Liver (tissue), 3 donors: ENCODE measurements at regions not wholly inside any gene's neighbourhood (a gene's known extent, or its start where the extent isn't known, plus 50 kb on each side); places are given as distances from the start of the nearest gene placed in this dataset.

Source experiments
- CTCF ChIP-seq: fragments of 150-350 bp; IDR thresholded peaks from 2 replicates; pipeline ENCODE4 v1.5.1; 2017; ENCODE audit warnings: improper control_type of control experiment, low read depth, low read length; ENCODE audit not compliant: missing input control
- EGR1 ChIP-seq, 2 donors: IDR thresholded peaks; 2 replicates each; pipeline ENCODE4 v1.6.1; 2016 to 2018; ENCODE audit warnings: antibody characterized with exemption in 2 of 2, low read depth in 2 of 2
- RAD21 ChIP-seq, 2 donors: IDR thresholded peaks; 2 replicates each; pipeline ENCODE4 v1.6.1; 2016; ENCODE audit warnings: antibody characterized with exemption in 2 of 2, mild to moderate bottlenecking in 2 of 2
- YY1 ChIP-seq: IDR thresholded peaks from 2 replicates; pipeline ENCODE4 v1.6.1; 2016; ENCODE audit warnings: antibody characterized with exemption, mild to moderate bottlenecking
- ZBTB33 ChIP-seq: IDR thresholded peaks from 2 replicates; pipeline ENCODE4 v1.6.1; 2016; ENCODE audit warnings: antibody characterized with exemption
- donor health status: healthy.
- donor health status: healthy.

- TF ChIP-seq RAD21 (IDR thresholded peaks at IDR 0.05): no peak
- no peak for TF ChIP-seq CTCF
- TF ChIP-seq YY1: no peak
- no peak for TF ChIP-seq EGR1 (IDR thresholded peaks at IDR 0.05; ENCODE audit: low read depth in 2 of 2)
- no peak for TF ChIP-seq ZBTB33
These were observed 101.7 kb upstream of the SPACA1 start for GRCh38 chr6:87945966-87946365.
